Left renal pelvis (tissue), 4 donors: ENCODE measurements at regions not wholly inside any gene's neighbourhood (a gene's known extent, or its start where the extent isn't known, plus 50 kb on each side); places are given as distances from the start of the nearest gene placed in this dataset.

Experiments
- DNase-seq, 4 donors: peaks; one replicate each; pipeline ENCODE4 v3.0.0-alpha.2; 2013; ENCODE audit warnings: low read depth in 4 of 4, low spot score in 3 of 4

- DNase-seq, result no peak
These were observed 125.2 kb downstream of the SYF2 start for GRCh38 chr1:25106976-25107642.

GRCh38 chr1:25106352-25106751 lies 126.0 kb downstream of the SYF2 start:
- no peak for DNase-seq

- no peak for DNase-seq
These were observed 126.5 kb downstream of the SYF2 start for GRCh38 chr1:25105836-25106235.

- no peak for DNase-seq
These were observed 127.3 kb downstream of the SYF2 start for GRCh38 chr1:25104932-25105561.

- peak in 3 of 4 donors; percentile 6 to 14 (median 10) for DNase-seq
These were observed 129.0 kb downstream of the SYF2 start for GRCh38 chr1:25103164-25103795.

GRCh38 chr1:25100151-25100833 lies 132.0 kb downstream of the SYF2 start:
- no peak for DNase-seq

- DNase-seq, result no peak
These were observed 132.9 kb downstream of the SYF2 start for GRCh38 chr1:25099343-25099951.

GRCh38 chr1:25098717-25099116 lies 133.6 kb downstream of the SYF2 start:
- DNase-seq, result no peak

- no peak for DNase-seq
These were observed 135.8 kb downstream of the SYF2 start for GRCh38 chr1:25096307-25097150.

- DNase-seq, result no peak
These were observed 136.6 kb downstream of the SYF2 start for GRCh38 chr1:25095635-25096200.

GRCh38 chr1:25094995-25095394 lies 137.3 kb downstream of the SYF2 start:
- no peak for DNase-seq

GRCh38 chr1:25094229-25094628 lies 138.1 kb downstream of the SYF2 start:
- no peak for DNase-seq

GRCh38 chr1:25091658-25092057 lies 140.6 kb downstream of the SYF2 start:
- DNase-seq, result no peak

GRCh38 chr1:25090707-25091422 lies 141.4 kb downstream of the SYF2 start:
- DNase-seq, result no peak

- DNase-seq, result no peak
These were observed 142.5 kb downstream of the SYF2 start for GRCh38 chr1:25089772-25090171.

- DNase-seq, result no peak
These were observed 143.4 kb downstream of the SYF2 start for GRCh38 chr1:25088946-25089345.

GRCh38 chr1:25088180-25088701 lies 144.1 kb downstream of the SYF2 start:
- DNase-seq, result no peak

- DNase-seq, result no peak
These were observed 145.7 kb downstream of the SYF2 start for GRCh38 chr1:25086518-25087079.

GRCh38 chr1:25084407-25084806 lies 147.9 kb downstream of the SYF2 start:
- DNase-seq, result no peak
